Esophagus squamous epithelium (tissue), 4 donors: ENCODE measurements at regions not wholly inside any gene's neighbourhood (a gene's known extent, or its start where the extent isn't known, plus 50 kb on each side); places are given as distances from the start of the nearest gene placed in this dataset.

ENCODE experiments used
- POLR2A ChIP-seq, 4 donors: fragments of 450-650 bp; IDR thresholded peaks; one replicate each; pipeline ENCODE4 v1.6.1; 2017; ENCODE audit warnings: antibody characterized with exemption in 4 of 4, mild to moderate bottlenecking in 4 of 4, moderate library complexity in 3 of 4
- TF ChIP-seq, protein P1 (sequence below), 6 experiments: fragments of 450-650 bp in 4 of 6; fragments of 200-600 bp in 2 of 6; sonication (generic) in 2 of 6; IDR thresholded peaks; one replicate each; pipeline ENCODE4 v1.5.1; 2016 to 2019; ENCODE audit warnings: antibody characterized with exemption in 6 of 6, mild to moderate bottlenecking in 4 of 6, moderate library complexity in 4 of 6

DNA sequence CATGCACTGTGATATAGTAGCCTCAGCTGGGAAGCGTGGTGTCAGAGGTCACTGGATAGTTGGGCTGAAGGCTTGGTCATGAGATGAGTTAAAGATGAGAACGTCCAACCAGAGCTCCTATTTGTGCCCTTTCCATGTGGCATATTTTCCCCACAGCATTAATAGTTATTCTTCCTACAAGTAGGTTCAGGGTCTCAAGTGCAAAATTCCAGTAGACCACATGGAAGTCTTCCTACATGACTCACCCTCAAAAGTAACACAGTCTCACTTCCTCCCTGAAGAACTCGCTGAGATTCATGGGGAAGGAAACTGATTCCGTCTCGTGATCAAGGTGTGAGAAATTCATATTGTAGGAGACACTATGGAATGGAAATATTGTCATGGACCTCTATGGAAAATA is 1212.5 kb upstream of the PRKX start:
- TF ChIP-seq, protein P1, sequence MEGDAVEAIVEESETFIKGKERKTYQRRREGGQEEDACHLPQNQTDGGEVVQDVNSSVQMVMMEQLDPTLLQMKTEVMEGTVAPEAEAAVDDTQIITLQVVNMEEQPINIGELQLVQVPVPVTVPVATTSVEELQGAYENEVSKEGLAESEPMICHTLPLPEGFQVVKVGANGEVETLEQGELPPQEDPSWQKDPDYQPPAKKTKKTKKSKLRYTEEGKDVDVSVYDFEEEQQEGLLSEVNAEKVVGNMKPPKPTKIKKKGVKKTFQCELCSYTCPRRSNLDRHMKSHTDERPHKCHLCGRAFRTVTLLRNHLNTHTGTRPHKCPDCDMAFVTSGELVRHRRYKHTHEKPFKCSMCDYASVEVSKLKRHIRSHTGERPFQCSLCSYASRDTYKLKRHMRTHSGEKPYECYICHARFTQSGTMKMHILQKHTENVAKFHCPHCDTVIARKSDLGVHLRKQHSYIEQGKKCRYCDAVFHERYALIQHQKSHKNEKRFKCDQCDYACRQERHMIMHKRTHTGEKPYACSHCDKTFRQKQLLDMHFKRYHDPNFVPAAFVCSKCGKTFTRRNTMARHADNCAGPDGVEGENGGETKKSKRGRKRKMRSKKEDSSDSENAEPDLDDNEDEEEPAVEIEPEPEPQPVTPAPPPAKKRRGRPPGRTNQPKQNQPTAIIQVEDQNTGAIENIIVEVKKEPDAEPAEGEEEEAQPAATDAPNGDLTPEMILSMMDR (IDR thresholded peaks at IDR 0.05) = no peak
- TF ChIP-seq POLR2A (IDR thresholded peaks at IDR 0.05) = no peak
